GM12878 (cell line): ENCODE measurements at regions not wholly inside any gene's neighbourhood (a gene's known extent, or its start where the extent isn't known, plus 50 kb on each side); places are given as distances from the start of the nearest gene placed in this dataset.

Source experiments
- ATAC-seq: fragments of 200-7000 bp; cut with Tn5 transposase; 3 replicates; pipeline ENCODE4 v1.9.1; 2020; ENCODE audit warnings: mild to moderate bottlenecking, moderate library complexity
- BruUV-seq: library from RNA; stranded (reverse); fragments of 400-500 nt; replicated peaks from 2 replicates; lab custom pipeline; 2021; lab: Mats Ljungman, UMichigan
- CTCF ChIA-PET: fragments of 300-600 bp; sonication (Branson Sonifier 250); formaldehyde crosslinking; extraction: SDS; loops from one replicate; lab custom pipeline; 2021; ENCODE audit warnings: inconsistent platforms; lab: Yijun Ruan, JAX
- POLR2A ChIA-PET: fragments of 350-600 bp; formaldehyde crosslinking; extraction: SDS; loops from one replicate; lab custom pipeline; 2021; ENCODE audit warnings: inconsistent platforms; lab: Charles Lee
- RAD21 ChIA-PET: fragments of 300-600 bp; sonication (Branson Sonifier 250); formaldehyde crosslinking; loops from one replicate; lab custom pipeline; 2023; ENCODE audit warnings: antibody characterized with exemption; ENCODE audit not compliant: unreplicated experiment; lab: Charles Lee
- SMC1A ChIA-PET: fragments of 300-600 bp; sonication (Branson Sonifier 250); formaldehyde crosslinking; loops from one replicate; lab custom pipeline; 2023; ENCODE audit not compliant: unreplicated experiment, uncharacterized antibody; lab: Charles Lee
- DNase-seq: peaks from one replicate; pipeline ENCODE4 v3.0.0-alpha.2; 2011; ENCODE audit warnings: low read depth, low spot score
- FAIRE-seq: peaks from 3 replicates; lab custom pipeline; 2011; peaks lifted over from hg19 to GRCh38; lab: Jason Lieb, UNC
- H2AFZ ChIP-seq: 2 replicates; pipeline ENCODE4 v1.6.0; 2011; ENCODE audit warnings: low read depth, low read length, control low read depth; ENCODE audit not compliant: control insufficient read depth
- H3K27ac ChIP-seq: 2 replicates; pipeline ENCODE4 v1.5.1; 2011; ENCODE audit warnings: control low read depth; ENCODE audit not compliant: control insufficient read depth, insufficient read depth
- H3K27me3 ChIP-seq, 2 experiments: replicated peaks in 1 of 2; 2 replicates each; pipeline versions ENCODE4 v1.6.0 to v1.6.1; 2011; ENCODE audit warnings: low read length in 1 of 2; ENCODE audit not compliant: control insufficient read depth in 2 of 2, insufficient read depth in 2 of 2
- H3K36me3 ChIP-seq, 2 experiments: 2 replicates each; pipeline ENCODE4 v1.5.1; 2011; ENCODE audit warnings: low read length in 1 of 2; ENCODE audit not compliant: control insufficient read depth in 2 of 2, insufficient read depth in 2 of 2
- H3K4me1 ChIP-seq: 2 replicates; pipeline ENCODE4 v1.6.1; 2011; ENCODE audit warnings: mild to moderate bottlenecking, low read length, moderate library complexity, mixed read lengths; ENCODE audit not compliant: control insufficient read depth, insufficient read depth
- H3K4me2 ChIP-seq: 2 replicates; pipeline ENCODE4 v1.6.0; 2011; ENCODE audit warnings: control low read depth; ENCODE audit not compliant: control insufficient read depth, insufficient read depth
- H3K4me3 ChIP-seq: fragments of 200-600 bp; sonication (generic); 2 replicates; pipeline ENCODE4 v1.5.1; 2016
- H3K79me2 ChIP-seq: 2 replicates; pipeline ENCODE4 v1.6.0; 2011; ENCODE audit warnings: low read length; ENCODE audit not compliant: control insufficient read depth, insufficient read depth
- H3K9ac ChIP-seq: 2 replicates; pipeline ENCODE4 v1.8.0; 2011; ENCODE audit warnings: low read length, control low read depth, mixed read lengths; ENCODE audit not compliant: control insufficient read depth, insufficient read depth
- H3K9me3 ChIP-seq: replicated peaks from 3 replicates; pipeline ENCODE4 v1.5.1; 2011; ENCODE audit warnings: mild to moderate bottlenecking, low read length; ENCODE audit not compliant: control insufficient read depth, insufficient read depth
- H4K20me1 ChIP-seq: 2 replicates; pipeline ENCODE4 v1.6.0; 2011; ENCODE audit not compliant: control insufficient read depth, insufficient read depth
- CEBPB ChIP-seq, 2 experiments: fragments of 150-350 bp in 1 of 2; IDR thresholded peaks; 2 replicates each; pipeline ENCODE4 v1.6.1; 2012 to 2014; ENCODE audit warnings: low read depth in 2 of 2, low read length in 2 of 2, borderline replicate concordance in 1 of 2, inconsistent platforms in 1 of 2
- E4F1 ChIP-seq: fragments of 450-650 bp; IDR thresholded peaks from 2 replicates; pipeline ENCODE4 v1.6.1; 2018; ENCODE audit warnings: borderline replicate concordance, mild to moderate bottlenecking; ENCODE audit not compliant: partially characterized antibody
- EED ChIP-seq: sonication (generic); IDR thresholded peaks from 2 replicates; pipeline ENCODE4 v1.6.1; 2016; ENCODE audit warnings: antibody characterized with exemption, low read depth
- PAX5 ChIP-seq: IDR thresholded peaks from 2 replicates; pipeline ENCODE4 v1.6.1; 2011; ENCODE audit warnings: low read depth, low read length, borderline replicate concordance
- PRDM15 ChIP-seq: fragments of 450-650 bp; formaldehyde crosslinking; IDR thresholded peaks from 2 replicates; pipeline ENCODE4 v1.4.0; 2020; ENCODE audit warnings: mild to moderate bottlenecking, moderate library complexity
- RCOR1 ChIP-seq: conservative IDR thresholded peaks from 2 replicates; pipeline ENCODE4 v1.6.1; 2012; ENCODE audit warnings: low read depth, low read length, improper control_type of control experiment
- RFX5 ChIP-seq: IDR thresholded peaks from 2 replicates; pipeline ENCODE4 v1.6.1; 2011; ENCODE audit warnings: low read depth, low read length, improper control_type of control experiment
- TARDBP ChIP-seq: IDR thresholded peaks from 2 replicates; pipeline ENCODE4 v1.6.1; 2016; ENCODE audit warnings: borderline replicate concordance
- in situ Hi-C: fragments of 300-500 bp; cut with MboI; formaldehyde crosslinking; loops from 9 replicates; pipeline ENCODE4 v1.14.3; 2018; ENCODE audit warnings: mixed read lengths
- intact Hi-C: fragments of 100-400 bp; cut with micrococcal nuclease; formaldehyde crosslinking; loops from one replicate; pipeline ENCODE4 v1.14.2; 2022; ENCODE audit not compliant: unreplicated experiment

GRCh38 chr5:171669571-171669970 is 116.0 kb upstream of the SMIM23 start:
- H3K4me2 ChIP-seq: no peak overlapping the region
- in situ Hi-C loops (no loop called here), intact Hi-C loops (no loop called here)
- H3K4me1 ChIP-seq: no peaks in the 10 kb centered on the region
- DNase-seq: no peak
- H3K4me3 ChIP-seq: no peak overlapping the region
- CTCF ChIA-PET: interaction anchor here (1.0 kb wide), 1 partner anchor 35 kb away, joined by 3 read pairs; no protein-coding TSS in a partner anchor
- TF ChIP-seq RFX5: no peak
- no peak for TF ChIP-seq EED
- TF ChIP-seq CEBPB (IDR thresholded peaks at IDR 0.05; ENCODE audit: borderline replicate concordance in 1 of 2, low read depth in 2 of 2, low read length in 2 of 2): no peak
- TF ChIP-seq TARDBP: no peak
- no peak for TF ChIP-seq PRDM15
- no peak for TF ChIP-seq E4F1
- no peak for TF ChIP-seq PAX5
- no peak for TF ChIP-seq RCOR1
- H2AFZ ChIP-seq: no peak overlapping the region
- no peak for ATAC-seq
- BruUV-seq: no TSS peak
- no peaks in the 10 kb centered on the region for H3K9me3 ChIP-seq
- POLR2A ChIA-PET: no interaction called here
- no peaks in the 10 kb centered on the region; a peak in 3 of 4 replicates for H3K27me3 ChIP-seq
- no peaks in the 10 kb centered on the region for H4K20me1 ChIP-seq
- no peaks in the 10 kb centered on the region for H3K36me3 ChIP-seq
- RAD21 ChIA-PET: no interaction called here
- no peak overlapping the region for H3K27ac ChIP-seq
- no peak for FAIRE-seq
- H3K79me2 ChIP-seq: no peaks in the 10 kb centered on the region
- no peak overlapping the region for H3K9ac ChIP-seq
- SMC1A ChIA-PET: no interaction called here
